ENCODE measurements at regions not wholly inside any gene's neighbourhood (a gene's known extent, or its start where the extent isn't known, plus 50 kb on each side); places are given as distances from the start of the nearest gene placed in this dataset.

GRCh38 chr11:32297611-32298011, 137.7 kb downstream of the WT1 start:
- TF ChIP-seq CTCF (IDR thresholded peaks at IDR 0.05; ENCODE audit: extremely low read depth, insufficient read depth, missing control alignments), result no peak
- peak; percentile 38 for DNase-seq (ENCODE audit: low spot score)
- in situ Hi-C loops (cut with MboI; ENCODE audit: low pct_unique_long_range_greater_than_20kb, low sequenced_read_pairs, unreplicated experiment), result no loop called here

GRCh38 chr11:32302826-32303225, 132.5 kb downstream of the WT1 start:
- TF ChIP-seq CTCF (IDR thresholded peaks at IDR 0.05; ENCODE audit: extremely low read depth, insufficient read depth, missing control alignments), result no peak
- in situ Hi-C loops (cut with MboI; ENCODE audit: low pct_unique_long_range_greater_than_20kb, low sequenced_read_pairs, unreplicated experiment), result no loop called here
- DNase-seq (ENCODE audit: low spot score), result no peak

- TF ChIP-seq CTCF (IDR thresholded peaks at IDR 0.05; ENCODE audit: extremely low read depth, insufficient read depth, missing control alignments), result no peak
- no peak for DNase-seq (ENCODE audit: low spot score)
- in situ Hi-C loops (cut with MboI; ENCODE audit: low pct_unique_long_range_greater_than_20kb, low sequenced_read_pairs, unreplicated experiment), result no loop called here
These were observed 130.8 kb downstream of the WT1 start for GRCh38 chr11:32304521-32304920.

GRCh38 chr11:32305460-32305859, 129.9 kb downstream of the WT1 start:
- no peak for DNase-seq (ENCODE audit: low spot score)
- TF ChIP-seq CTCF (IDR thresholded peaks at IDR 0.05; ENCODE audit: extremely low read depth, insufficient read depth, missing control alignments), result no peak
- in situ Hi-C loops (cut with MboI; ENCODE audit: low pct_unique_long_range_greater_than_20kb, low sequenced_read_pairs, unreplicated experiment), result no loop called here

GRCh38 chr11:32307471-32307870, 127.9 kb downstream of the WT1 start:
- in situ Hi-C loops (cut with MboI; ENCODE audit: low pct_unique_long_range_greater_than_20kb, low sequenced_read_pairs, unreplicated experiment), result no loop called here
- no peak for DNase-seq (ENCODE audit: low spot score)
- TF ChIP-seq CTCF (IDR thresholded peaks at IDR 0.05; ENCODE audit: extremely low read depth, insufficient read depth, missing control alignments), result no peak

- TF ChIP-seq CTCF (IDR thresholded peaks at IDR 0.05; ENCODE audit: extremely low read depth, insufficient read depth, missing control alignments), result no peak
- in situ Hi-C loops (cut with MboI; ENCODE audit: low pct_unique_long_range_greater_than_20kb, low sequenced_read_pairs, unreplicated experiment), result no loop called here
- DNase-seq (ENCODE audit: low spot score), result no peak
These were observed 127.4 kb downstream of the WT1 start for GRCh38 chr11:32307913-32308312.

Data from GM13977 (cell line).